ENCODE measurements at regions not wholly inside any gene's neighbourhood (a gene's known extent, or its start where the extent isn't known, plus 50 kb on each side); places are given as distances from the start of the nearest gene placed in this dataset.
"Not testable (repeated sequence)": the region's sequence is repeated elsewhere in the genome, so short reads cannot be mapped to it uniquely, and the experiment has no call there.

GRCh38 chr5:27778121-27778520 lies 739.7 kb upstream of the CDH9 start:
- H3K4me3 ChIP-seq (ENCODE audit: low read depth, low read length), result no peak overlapping the region
- DNase-seq (ENCODE audit: low read depth), result no peak
- no peak for TF ChIP-seq CTCF (IDR thresholded peaks at IDR 0.05; ENCODE audit: insufficient read depth, low read length)

GRCh38 chr5:27773636-27774035 lies 735.2 kb upstream of the CDH9 start:
- TF ChIP-seq CTCF (IDR thresholded peaks at IDR 0.05; ENCODE audit: insufficient read depth, low read length), result no peak
- H3K4me3 ChIP-seq (ENCODE audit: low read depth, low read length), result no peak overlapping the region
- DNase-seq (ENCODE audit: low read depth), result no peak

- no peak overlapping the region for H3K4me3 ChIP-seq (ENCODE audit: low read depth, low read length)
- TF ChIP-seq CTCF (IDR thresholded peaks at IDR 0.05; ENCODE audit: insufficient read depth, low read length), result no peak
- no peak for DNase-seq (ENCODE audit: low read depth)
These were observed 734.8 kb upstream of the CDH9 start for GRCh38 chr5:27773166-27773565.

- DNase-seq (ENCODE audit: low read depth), result no peak
- no peak for TF ChIP-seq CTCF (IDR thresholded peaks at IDR 0.05; ENCODE audit: insufficient read depth, low read length)
These were observed 731.5 kb upstream of the CDH9 start for GRCh38 chr5:27769748-27770402.

GRCh38 chr5:27748847-27749246 lies 710.5 kb upstream of the CDH9 start:
- no peak for DNase-seq (ENCODE audit: low read depth)
- TF ChIP-seq CTCF (IDR thresholded peaks at IDR 0.05; ENCODE audit: insufficient read depth, low read length), result no peak
- no peak overlapping the region for H3K4me3 ChIP-seq (ENCODE audit: low read depth, low read length)

More at GRCh38 chr5:27769748-27770402, 731.5 kb upstream of the CDH9 start:
- H3K4me3 ChIP-seq (ENCODE audit: low read depth, low read length), result no peak overlapping the region

- not testable (repeated sequence) for H3K4me3 ChIP-seq (ENCODE audit: low read depth, low read length); DNase-seq (ENCODE audit: low read depth)
These were observed 705.1 kb upstream of the CDH9 start for GRCh38 chr5:27743383-27743979.

- no peak for TF ChIP-seq CTCF (IDR thresholded peaks at IDR 0.05; ENCODE audit: insufficient read depth, low read length)
- H3K4me3 ChIP-seq (ENCODE audit: low read depth, low read length), result no peak overlapping the region
- no peak for DNase-seq (ENCODE audit: low read depth)
These were observed 704.4 kb upstream of the CDH9 start for GRCh38 chr5:27742805-27743204.
